ENCODE measurements at regions not wholly inside any gene's neighbourhood (a gene's known extent, or its start where the extent isn't known, plus 50 kb on each side); places are given as distances from the start of the nearest gene placed in this dataset.

DNA sequence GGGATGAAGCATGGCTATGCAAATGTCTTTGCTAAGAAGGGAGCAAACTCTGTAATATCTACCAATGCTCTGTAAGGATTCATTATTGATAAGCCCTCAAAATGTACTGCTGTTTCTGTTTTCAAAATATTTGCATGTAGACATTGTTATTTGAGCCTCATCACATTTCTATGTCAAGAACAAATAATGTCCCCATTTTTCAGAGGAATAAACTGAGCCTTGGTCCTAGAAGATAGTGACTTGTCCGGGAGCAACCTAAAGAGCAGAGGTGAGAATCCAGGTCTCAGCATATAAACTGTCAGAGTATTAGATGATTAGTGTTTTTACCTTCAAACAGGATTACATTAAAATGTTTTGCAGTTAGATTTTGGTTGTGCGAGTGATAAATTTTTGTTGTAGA is 125.5 kb upstream of the SRRM4 start:
- intact Hi-C loops (cut with micrococcal nuclease; ENCODE audit: unreplicated experiment): no loop called here
- no peak overlapping the region for H3K4me3 ChIP-seq
- no peaks in the 10 kb centered on the region for H3K9me3 ChIP-seq (ENCODE audit: insufficient read depth, low read depth)
- ChIA-PET POLR2A (ENCODE audit: unreplicated experiment) (no interaction called here), CTCF (no interaction called here)
- H3K27me3 ChIP-seq (ENCODE audit: insufficient read depth, low read depth): no peaks in the 10 kb centered on the region
- H4K20me1 ChIP-seq (ENCODE audit: insufficient read depth): no peaks in the 10 kb centered on the region
- TF ChIP-seq, protein P1, sequence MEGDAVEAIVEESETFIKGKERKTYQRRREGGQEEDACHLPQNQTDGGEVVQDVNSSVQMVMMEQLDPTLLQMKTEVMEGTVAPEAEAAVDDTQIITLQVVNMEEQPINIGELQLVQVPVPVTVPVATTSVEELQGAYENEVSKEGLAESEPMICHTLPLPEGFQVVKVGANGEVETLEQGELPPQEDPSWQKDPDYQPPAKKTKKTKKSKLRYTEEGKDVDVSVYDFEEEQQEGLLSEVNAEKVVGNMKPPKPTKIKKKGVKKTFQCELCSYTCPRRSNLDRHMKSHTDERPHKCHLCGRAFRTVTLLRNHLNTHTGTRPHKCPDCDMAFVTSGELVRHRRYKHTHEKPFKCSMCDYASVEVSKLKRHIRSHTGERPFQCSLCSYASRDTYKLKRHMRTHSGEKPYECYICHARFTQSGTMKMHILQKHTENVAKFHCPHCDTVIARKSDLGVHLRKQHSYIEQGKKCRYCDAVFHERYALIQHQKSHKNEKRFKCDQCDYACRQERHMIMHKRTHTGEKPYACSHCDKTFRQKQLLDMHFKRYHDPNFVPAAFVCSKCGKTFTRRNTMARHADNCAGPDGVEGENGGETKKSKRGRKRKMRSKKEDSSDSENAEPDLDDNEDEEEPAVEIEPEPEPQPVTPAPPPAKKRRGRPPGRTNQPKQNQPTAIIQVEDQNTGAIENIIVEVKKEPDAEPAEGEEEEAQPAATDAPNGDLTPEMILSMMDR (conservative IDR thresholded peaks at IDR 0.05): no peak
- TF ChIP-seq EZH2 (IDR thresholded peaks at IDR 0.05; ENCODE audit: low read depth): no peak
- H3K4me2 ChIP-seq: no peak overlapping the region
- no peak for DNase-seq
- H3K79me2 ChIP-seq (ENCODE audit: low read depth): no peaks in the 10 kb centered on the region
- no TSS peak for BruUV-seq (replicated peaks)
- no peaks in the 10 kb centered on the region for H3K36me3 ChIP-seq (ENCODE audit: low read depth)
- no peaks in the 10 kb centered on the region for H3K9me2 ChIP-seq (ENCODE audit: insufficient read depth)
- no peak overlapping the region for H3K27ac ChIP-seq
- H2AFZ ChIP-seq: no peak overlapping the region
- H3F3A ChIP-seq (ENCODE audit: insufficient read depth, low read depth): no peaks in the 10 kb centered on the region
- no peaks in the 10 kb centered on the region for H3K4me1 ChIP-seq (replicated peaks; ENCODE audit: insufficient read depth)

DNA sequence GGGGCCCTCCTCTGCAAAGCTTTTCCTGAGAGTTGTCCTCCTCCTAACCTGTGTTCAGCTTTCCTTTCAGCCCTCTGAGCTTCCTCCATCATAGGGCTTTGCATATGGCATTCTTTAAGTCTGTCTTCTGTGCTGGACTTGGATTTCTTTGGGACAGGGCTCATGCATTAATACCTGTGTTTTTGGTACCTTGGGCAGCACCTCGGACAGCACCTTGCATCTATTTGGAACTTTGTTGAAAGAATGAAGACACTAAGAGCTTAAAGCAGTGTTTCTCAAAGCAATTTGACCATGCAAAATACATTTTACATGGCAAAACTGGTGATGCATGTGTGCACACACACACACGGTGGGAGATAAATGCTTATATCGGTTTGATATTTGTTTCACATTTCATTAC is 115.0 kb upstream of the SRRM4 start:
- TF ChIP-seq, protein P1 (conservative IDR thresholded peaks at IDR 0.05): no peak
- no peak for TF ChIP-seq EZH2 (IDR thresholded peaks at IDR 0.05; ENCODE audit: low read depth)
- DNase-seq: no peak
- H3K4me3 ChIP-seq: no peak overlapping the region
- H3F3A ChIP-seq (ENCODE audit: insufficient read depth, low read depth): no peaks in the 10 kb centered on the region
- H3K9me3 ChIP-seq (ENCODE audit: insufficient read depth, low read depth): no peaks in the 10 kb centered on the region
- H3K4me1 ChIP-seq (replicated peaks; ENCODE audit: insufficient read depth): no peaks in the 10 kb centered on the region
- no peaks in the 10 kb centered on the region; the same call in 1 of the 2 replicates for H3K27me3 ChIP-seq (ENCODE audit: insufficient read depth, low read depth)
- intact Hi-C loops (cut with micrococcal nuclease; ENCODE audit: unreplicated experiment): no loop called here
- H3K79me2 ChIP-seq (ENCODE audit: low read depth): no peaks in the 10 kb centered on the region
- no peak overlapping the region for H3K4me2 ChIP-seq
- BruUV-seq (replicated peaks): no TSS peak
- H4K20me1 ChIP-seq (ENCODE audit: insufficient read depth): peaks cover 4% of the 10 kb centered on the region; the same call in 1 of the 2 replicates
- POLR2A ChIA-PET (ENCODE audit: unreplicated experiment): no interaction called here
- H3K36me3 ChIP-seq (ENCODE audit: low read depth): no peaks in the 10 kb centered on the region
- H3K27ac ChIP-seq: no peak overlapping the region
- H2AFZ ChIP-seq: no peak overlapping the region
- CTCF ChIA-PET: no interaction called here
- H3K9me2 ChIP-seq (ENCODE audit: insufficient read depth): no peaks in the 10 kb centered on the region

DNA sequence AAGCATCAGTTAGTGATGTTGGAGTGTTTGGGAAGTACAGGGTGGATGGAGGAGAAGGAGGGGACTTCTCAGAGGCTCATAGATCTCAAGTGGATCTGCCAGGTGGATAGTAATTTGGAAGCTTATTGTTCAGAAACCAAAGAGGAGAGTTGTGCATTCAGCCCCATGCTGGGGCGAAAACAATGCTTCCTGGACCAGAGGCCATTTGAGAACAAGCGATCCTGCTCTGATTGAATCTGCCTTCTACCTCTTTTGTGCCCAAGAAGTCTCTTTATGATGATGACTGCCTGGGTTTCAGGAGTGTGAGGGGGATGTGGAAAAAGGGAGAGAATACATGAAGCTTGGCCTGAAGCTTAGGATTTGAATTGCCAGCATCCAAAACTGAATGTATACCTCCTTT is 110.8 kb upstream of the SRRM4 start:
- intact Hi-C loops (cut with micrococcal nuclease; ENCODE audit: unreplicated experiment): no loop called here
- TF ChIP-seq, protein P1 (conservative IDR thresholded peaks at IDR 0.05): no peak
- TF ChIP-seq EZH2 (IDR thresholded peaks at IDR 0.05; ENCODE audit: low read depth): no peak
- H3K9me2 ChIP-seq (ENCODE audit: insufficient read depth): no peaks in the 10 kb centered on the region
- H3F3A ChIP-seq (ENCODE audit: insufficient read depth, low read depth): no peaks in the 10 kb centered on the region
- H3K27ac ChIP-seq: no peak overlapping the region
- DNase-seq: no peak
- ChIA-PET CTCF (no interaction called here), POLR2A (ENCODE audit: unreplicated experiment) (no interaction called here)
- H2AFZ ChIP-seq: no peak overlapping the region
- H3K4me2 ChIP-seq: no peak overlapping the region
- no peaks in the 10 kb centered on the region for H3K36me3 ChIP-seq (ENCODE audit: low read depth)
- H3K4me3 ChIP-seq: no peak overlapping the region
- no peaks in the 10 kb centered on the region for H3K4me1 ChIP-seq (replicated peaks; ENCODE audit: insufficient read depth)
- BruUV-seq (replicated peaks): no TSS peak
- H3K27me3 ChIP-seq (ENCODE audit: insufficient read depth, low read depth): peaks cover 3% of the 10 kb centered on the region; the same call in 1 of the 2 replicates
- H4K20me1 ChIP-seq (ENCODE audit: insufficient read depth): peaks cover 4% of the 10 kb centered on the region; the same call in 1 of the 2 replicates
- no peaks in the 10 kb centered on the region for H3K9me3 ChIP-seq (ENCODE audit: insufficient read depth, low read depth)
- H3K79me2 ChIP-seq (ENCODE audit: low read depth): no peaks in the 10 kb centered on the region

Measured in PC-9 (cell line).